HG03108 (cell line): ENCODE measurements at regions not wholly inside any gene's neighbourhood (a gene's known extent, or its start where the extent isn't known, plus 50 kb on each side); places are given as distances from the start of the nearest gene placed in this dataset.

Experiments used
- ATAC-seq: cut with Tn5 transposase; IDR thresholded peaks from one replicate; pipeline ENCODE4 v1.9.1; 2021; ENCODE audit warnings: moderate library complexity; ENCODE audit not compliant: unreplicated experiment

DNA sequence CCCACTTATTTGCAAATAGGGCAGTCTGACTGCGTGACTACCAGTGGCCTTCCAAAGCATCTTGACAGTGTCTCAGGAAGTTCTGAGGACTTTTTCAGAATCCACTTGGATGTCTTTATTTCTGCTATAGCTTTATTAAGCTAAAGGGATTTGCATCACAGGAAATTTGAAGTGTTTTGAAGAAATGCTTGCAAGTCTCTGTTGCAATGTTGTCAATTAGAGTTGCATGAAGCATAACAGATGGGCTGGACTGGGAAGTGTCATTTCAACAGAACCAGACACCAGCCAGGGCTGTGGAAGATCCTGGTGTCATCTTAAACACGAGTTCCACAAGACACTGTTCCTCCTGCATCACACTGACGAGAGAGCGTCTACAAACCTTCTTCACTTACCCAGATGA is 224.5 kb downstream of the EN1 start:
- ATAC-seq, result no peak

- ATAC-seq, result no peak
Observed at GRCh38 chr2:118622108-118622507, 225.3 kb downstream of the EN1 start.

- no peak for ATAC-seq
Observed at GRCh38 chr2:118618279-118618678, 229.2 kb downstream of the EN1 start.

DNA sequence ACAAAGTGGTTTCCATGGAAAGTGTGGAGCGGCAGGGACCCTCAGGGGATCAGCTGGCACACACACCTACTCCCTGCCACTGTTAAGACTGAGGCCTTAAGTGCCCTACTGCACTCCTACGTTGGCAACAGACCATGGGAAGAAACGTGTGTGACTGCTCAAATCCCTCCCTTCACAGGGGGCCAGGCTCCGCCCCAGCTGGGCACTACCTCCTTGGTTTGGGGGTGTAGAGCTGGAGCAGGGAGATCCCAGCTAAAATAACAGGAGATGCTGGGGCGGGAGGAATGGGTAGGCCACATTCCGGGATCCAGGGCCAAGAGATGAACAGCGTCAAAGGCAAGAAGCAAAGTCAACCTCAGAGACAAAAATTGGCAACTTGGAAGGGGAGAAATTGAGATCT is 231.0 kb downstream of the EN1 start:
- ATAC-seq, result no peak

DNA sequence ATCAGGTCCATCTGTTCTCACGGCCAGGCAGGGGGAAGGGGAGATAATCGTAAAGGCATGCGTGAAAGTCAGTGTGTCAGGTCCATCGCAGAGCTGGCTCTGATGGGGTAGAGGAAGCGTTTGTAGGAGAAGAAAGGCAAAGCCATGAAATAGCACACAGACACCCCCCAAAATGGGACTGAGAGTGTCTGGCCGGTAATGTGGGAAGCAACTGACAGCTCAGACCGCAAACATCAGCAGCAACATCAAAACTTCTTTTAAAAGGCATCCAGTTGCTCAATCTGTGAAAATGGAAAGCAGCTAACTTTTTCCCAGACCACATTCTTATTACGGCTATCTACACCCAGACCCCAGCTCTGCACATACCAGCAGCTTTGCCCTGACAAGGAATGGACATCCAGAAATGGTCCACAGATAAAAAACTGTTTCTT is 232.6 kb downstream of the EN1 start:
- no peak for ATAC-seq

DNA sequence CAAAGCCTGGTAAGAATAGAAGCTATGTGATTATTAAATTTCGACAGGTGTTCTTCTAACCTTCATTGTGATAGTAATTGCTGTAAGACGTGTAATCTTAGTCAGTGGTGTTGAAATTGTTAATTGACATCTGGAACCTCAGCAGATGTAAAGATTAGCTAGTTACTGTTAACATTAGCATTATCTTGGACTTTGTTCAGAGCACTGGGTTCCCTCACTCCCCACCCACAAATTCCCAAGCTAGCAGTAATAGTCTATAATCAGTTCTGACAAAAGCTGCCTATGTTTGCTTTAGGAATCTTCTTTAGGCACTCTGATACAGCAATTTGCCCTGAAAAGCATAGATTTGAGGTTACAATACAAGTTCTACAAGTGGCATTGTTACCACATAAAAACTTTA is 233.7 kb downstream of the EN1 start:
- ATAC-seq, result no peak

DNA sequence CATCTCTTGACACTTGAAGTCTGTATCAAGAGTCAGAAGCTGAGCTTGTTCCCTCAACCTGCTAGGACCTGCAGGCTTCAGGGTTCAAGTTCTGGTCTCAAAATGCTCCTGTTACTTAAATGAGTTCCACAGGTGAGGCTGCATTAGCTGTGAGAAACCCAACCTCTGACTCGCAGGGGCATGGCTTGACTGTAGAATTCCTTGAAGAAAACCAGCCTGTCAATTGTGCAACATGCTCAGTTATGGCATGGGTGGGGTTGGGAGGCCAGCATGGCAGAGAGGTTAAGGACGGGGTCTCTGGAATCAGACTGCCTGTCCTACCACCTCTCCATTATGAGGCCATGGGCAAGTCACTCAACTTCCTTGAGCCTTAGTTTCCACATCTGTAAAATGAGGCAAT is 235.8 kb downstream of the EN1 start:
- no peak for ATAC-seq

GRCh38 chr2:118609138-118609537 is 238.3 kb downstream of the EN1 start:
- no peak for ATAC-seq

DNA sequence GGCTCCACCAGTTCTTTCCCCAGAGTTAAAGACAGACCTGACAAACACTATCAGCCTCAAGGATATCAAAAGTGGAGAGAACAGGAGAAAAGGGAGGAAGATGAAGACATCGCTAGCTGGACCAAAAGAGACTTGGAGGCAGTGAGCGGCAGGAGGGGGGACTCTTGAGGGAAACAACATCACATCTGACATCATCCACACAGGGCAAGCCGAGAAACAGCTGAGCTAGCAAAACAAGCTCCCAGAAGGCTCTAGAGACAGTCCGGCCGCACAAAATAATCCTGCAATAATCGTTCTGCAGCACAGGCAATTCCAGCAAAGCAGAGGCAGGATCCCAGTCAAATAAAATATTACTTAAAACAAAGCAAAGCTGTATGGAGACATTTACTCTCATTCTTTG is 239.8 kb downstream of the EN1 start:
- ATAC-seq, result no peak

GRCh38 chr2:118604811-118605210 is 242.6 kb downstream of the EN1 start:
- no peak for ATAC-seq

DNA sequence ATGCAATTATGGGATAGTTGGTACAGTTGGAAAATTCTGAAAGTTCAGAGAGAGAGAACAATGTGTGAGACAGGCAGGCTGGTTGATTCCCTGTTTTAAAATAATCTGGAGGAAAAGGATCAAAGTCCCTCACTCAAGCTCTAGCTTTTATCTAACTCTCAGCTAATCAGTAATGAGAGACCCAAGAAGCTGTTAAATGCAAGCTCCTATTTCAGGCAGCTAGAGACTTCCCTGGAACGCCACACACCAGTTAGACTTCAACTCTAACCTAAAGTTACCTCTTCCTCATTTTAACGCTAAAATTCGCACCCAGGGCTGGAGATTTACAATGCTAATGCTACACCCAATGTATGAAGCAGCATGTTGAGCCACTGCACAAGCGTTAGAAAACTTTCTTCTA is 243.1 kb downstream of the EN1 start:
- ATAC-seq, result no peak

DNA sequence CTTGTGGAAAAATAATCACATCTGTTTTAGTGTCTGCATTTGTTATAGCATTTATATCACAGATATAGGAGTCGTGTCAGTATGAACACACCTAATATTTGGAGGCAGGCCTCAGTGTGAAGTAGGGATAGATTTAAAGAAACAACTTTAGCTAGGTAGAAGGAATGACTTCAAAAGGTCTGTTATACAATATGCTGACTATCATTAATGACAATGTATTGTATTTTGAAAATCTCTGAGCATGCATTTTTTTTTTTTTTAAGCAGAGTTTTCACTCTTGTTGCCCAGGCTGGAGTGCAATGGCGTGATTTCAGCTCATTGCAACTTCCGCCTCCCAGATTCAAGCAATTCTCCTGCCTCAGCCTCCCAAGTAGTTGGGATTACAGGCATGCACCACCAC is 248.3 kb downstream of the EN1 start:
- ATAC-seq, result no peak

GRCh38 chr2:118596620-118597019 is 250.8 kb downstream of the EN1 start:
- ATAC-seq, result no peak

DNA sequence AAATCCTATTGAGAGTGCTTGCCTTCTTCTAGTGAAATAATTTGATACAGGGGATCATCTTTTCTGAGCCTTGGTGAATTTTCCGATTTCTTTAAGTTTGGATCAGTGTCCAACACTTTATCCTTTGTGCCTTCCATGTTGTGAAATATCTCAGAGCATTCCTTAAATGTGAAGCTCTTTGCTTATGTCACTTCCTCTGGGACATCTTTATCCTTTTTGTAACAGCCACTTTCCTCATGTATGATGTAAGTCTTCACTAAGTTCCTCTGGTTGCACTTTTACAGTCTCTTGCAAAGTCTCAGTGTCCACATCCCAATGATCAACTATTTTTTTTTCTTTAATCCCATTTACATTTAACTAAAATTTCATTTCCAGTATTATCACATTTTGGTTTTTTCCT is 254.2 kb downstream of the EN1 start:
- ATAC-seq, result no peak

DNA sequence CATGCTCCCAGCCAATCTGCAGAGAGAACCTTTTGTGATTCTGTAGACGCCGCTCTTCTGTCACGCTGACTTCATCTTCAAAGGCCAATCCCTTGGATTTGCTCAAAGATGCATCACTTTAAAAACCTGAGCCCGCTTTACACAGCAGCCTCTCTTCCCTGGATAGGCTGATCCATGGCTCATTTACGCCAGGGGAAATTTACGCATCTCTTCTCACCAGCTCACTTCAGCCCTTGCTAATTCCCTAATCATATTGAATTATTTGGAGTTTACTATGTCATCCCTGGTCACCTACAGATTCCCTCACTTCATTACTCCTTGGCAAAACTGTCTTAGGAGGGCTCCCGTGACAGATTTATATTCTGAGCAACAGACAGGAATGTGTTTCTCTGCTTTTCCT is 256.2 kb downstream of the EN1 start:
- no peak for ATAC-seq

- ATAC-seq, result no peak
Observed at GRCh38 chr2:118589721-118590120, 257.7 kb downstream of the EN1 start.

GRCh38 chr2:118588850-118589249 is 258.6 kb downstream of the EN1 start:
- ATAC-seq, result no peak

DNA sequence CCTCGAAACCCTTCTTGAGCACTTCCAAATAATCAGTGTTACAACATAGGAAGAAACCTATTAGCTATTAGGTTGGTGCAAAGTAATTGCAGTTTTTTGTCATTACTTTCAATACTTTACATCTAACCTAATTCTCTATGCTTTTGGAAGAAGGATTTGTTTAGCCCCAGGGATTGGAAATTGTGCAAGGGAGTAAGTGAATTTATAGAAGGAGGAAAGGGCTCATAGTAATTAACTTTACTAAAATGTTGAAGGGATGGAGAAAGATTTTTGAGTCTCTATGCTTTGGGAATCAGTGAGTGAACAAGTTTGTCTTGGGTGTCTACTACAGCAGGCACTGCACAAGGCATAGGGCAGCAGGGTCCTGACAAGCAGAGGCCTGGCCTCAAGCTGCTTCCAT is 261.1 kb downstream of the EN1 start:
- ATAC-seq, result no peak

DNA sequence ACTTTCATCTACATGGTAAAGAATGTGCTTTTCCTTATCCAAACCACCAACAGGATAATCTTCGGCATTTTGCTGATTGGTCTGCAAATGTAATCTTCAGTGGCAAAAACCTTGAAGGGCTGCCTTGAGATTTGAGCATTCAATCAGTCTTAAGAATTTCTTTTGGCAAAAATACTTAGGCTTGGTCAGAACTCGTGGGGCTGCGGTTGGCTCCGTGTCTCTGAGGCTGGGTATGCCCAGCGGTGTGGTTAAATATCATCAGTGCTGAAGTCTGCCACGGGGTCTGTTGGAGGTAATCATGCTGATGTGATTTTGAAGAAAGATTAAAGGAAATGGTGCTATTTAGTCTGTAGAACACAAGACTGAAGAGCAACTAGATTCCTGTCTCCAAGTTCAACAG is 262.6 kb downstream of the EN1 start:
- ATAC-seq, result no peak

GRCh38 chr2:118584062-118584749 is 263.2 kb downstream of the EN1 start:
- ATAC-seq, result no peak

- no peak for ATAC-seq
Observed at GRCh38 chr2:118582058-118582457, 265.4 kb downstream of the EN1 start.

DNA sequence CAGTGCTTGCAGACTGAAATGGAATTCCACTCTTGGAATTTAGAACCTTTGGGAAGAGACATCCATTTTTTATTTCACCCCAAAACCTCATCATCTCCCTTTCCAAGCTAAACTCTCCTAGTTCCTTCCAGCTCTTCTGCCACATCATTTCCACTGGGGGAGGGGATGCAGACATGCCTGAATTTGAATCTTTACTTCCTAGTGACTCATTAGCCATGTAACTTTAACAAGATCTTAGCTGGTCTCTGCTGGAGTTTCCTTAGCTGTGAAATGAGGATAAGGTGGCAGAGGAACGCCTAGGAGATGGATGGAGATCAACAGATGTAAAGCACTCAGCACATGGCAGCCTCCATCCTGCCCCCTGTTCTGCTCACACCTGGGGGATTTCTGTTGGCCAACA is 266.8 kb downstream of the EN1 start:
- ATAC-seq, result no peak

GRCh38 chr2:118580107-118580506 is 267.3 kb downstream of the EN1 start:
- ATAC-seq, result no peak
